ENCODE measurements at regions not wholly inside any gene's neighbourhood (a gene's known extent, or its start where the extent isn't known, plus 50 kb on each side); places are given as distances from the start of the nearest gene placed in this dataset.

DNA sequence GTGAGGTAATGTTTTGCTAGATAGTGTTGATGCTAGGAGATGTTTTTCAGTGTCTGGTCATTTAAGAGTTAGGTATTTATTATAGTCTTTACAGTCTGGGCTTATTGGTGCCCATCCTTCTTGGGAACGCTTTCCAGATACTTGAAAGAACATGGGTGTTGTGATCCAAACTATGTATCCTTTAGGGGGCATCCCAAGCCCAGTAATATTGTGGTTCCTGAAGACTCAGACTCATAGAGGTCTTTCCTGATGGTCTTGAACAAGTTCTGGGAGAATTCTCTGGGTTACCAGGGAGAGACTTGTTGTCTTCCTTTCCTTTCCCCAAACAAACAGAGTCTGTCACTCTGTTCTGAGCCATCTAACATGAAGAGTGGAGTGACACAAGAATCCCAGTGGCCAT is 99.7 kb upstream of the LRRC3B start:
- no peaks in the 10 kb centered on the region for H3K36me3 ChIP-seq (ENCODE audit: control insufficient read depth in 2 of 2, extremely low read depth in 1 of 2, insufficient read depth in 2 of 2, low read length in 2 of 2)

DNA sequence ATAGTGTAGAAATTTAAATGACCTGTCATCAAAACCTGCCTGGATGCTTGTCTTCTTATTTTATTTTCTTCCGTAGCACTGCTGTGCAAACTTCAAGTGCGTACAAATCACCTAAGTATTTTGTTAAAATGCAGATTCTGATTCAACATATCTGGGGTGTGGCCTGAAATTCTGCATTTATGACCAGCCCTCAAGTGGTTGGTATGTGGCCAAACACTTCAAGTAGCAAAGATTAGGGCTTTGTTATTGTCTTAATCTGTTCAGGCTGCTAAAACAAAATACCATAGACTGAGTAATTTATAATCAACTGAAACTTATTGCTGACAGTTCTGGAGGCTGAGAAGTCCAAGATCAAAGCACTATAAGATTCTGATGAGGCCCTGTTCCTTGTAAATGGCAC is 97.6 kb upstream of the LRRC3B start:
- Histone ChIP-seq H3K36me3 (ENCODE audit: control insufficient read depth in 2 of 2, extremely low read depth in 1 of 2, insufficient read depth in 2 of 2, low read length in 2 of 2) (no peaks in the 10 kb centered on the region), H3K4me1 (ENCODE audit: control insufficient read depth, extremely low read depth, insufficient read depth, low read length) (no peaks in the 10 kb centered on the region), H3K79me2 (ENCODE audit: control insufficient read depth, insufficient read depth, low read length) (no peaks in the 10 kb centered on the region), H3K27ac (ENCODE audit: control insufficient read depth, insufficient read depth, low read length) (no peak overlapping the region), H3K9ac (ENCODE audit: control insufficient read depth, extremely low read depth, insufficient read depth, low read length) (no peak overlapping the region), H3K9me3 (ENCODE audit: control insufficient read depth, low read depth, low read length) (no peaks in the 10 kb centered on the region), H3K27me3 (ENCODE audit: control insufficient read depth, extremely low read depth, insufficient read depth, low read length) (no peaks in the 10 kb centered on the region), H3K9me1 (ENCODE audit: control insufficient read depth, extremely low read depth, insufficient read depth, low read length) (no peaks in the 10 kb centered on the region), H3K4me2 (ENCODE audit: control insufficient read depth, extremely low read depth, insufficient read depth, low read depth, low read length) (no peak overlapping the region), H2AFZ (ENCODE audit: control insufficient read depth, low read length) (no peak overlapping the region), H3K4me3 (ENCODE audit: control insufficient read depth in 2 of 3, extremely low read depth in 1 of 3, insufficient read depth in 2 of 3, low read depth in 1 of 3, low read length in 3 of 3) (no peak overlapping the region), H4K20me1 (ENCODE audit: control insufficient read depth, extremely low read depth, insufficient read depth, low read length) (no peaks in the 10 kb centered on the region)
- no peak for TF ChIP-seq EZH2 (IDR thresholded peaks at IDR 0.05; ENCODE audit: low read length)
- TF ChIP-seq, protein P1, sequence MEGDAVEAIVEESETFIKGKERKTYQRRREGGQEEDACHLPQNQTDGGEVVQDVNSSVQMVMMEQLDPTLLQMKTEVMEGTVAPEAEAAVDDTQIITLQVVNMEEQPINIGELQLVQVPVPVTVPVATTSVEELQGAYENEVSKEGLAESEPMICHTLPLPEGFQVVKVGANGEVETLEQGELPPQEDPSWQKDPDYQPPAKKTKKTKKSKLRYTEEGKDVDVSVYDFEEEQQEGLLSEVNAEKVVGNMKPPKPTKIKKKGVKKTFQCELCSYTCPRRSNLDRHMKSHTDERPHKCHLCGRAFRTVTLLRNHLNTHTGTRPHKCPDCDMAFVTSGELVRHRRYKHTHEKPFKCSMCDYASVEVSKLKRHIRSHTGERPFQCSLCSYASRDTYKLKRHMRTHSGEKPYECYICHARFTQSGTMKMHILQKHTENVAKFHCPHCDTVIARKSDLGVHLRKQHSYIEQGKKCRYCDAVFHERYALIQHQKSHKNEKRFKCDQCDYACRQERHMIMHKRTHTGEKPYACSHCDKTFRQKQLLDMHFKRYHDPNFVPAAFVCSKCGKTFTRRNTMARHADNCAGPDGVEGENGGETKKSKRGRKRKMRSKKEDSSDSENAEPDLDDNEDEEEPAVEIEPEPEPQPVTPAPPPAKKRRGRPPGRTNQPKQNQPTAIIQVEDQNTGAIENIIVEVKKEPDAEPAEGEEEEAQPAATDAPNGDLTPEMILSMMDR (optimal IDR thresholded peaks at IDR 0.05 in 1 of 3, IDR thresholded peaks at IDR 0.05 in 1 of 3, conservative IDR thresholded peaks at IDR 0.05 in 1 of 3; ENCODE audit: extremely low read depth in 1 of 3, insufficient read depth in 2 of 3, low read length in 3 of 3): no peak
- FAIRE-seq: no peak
- dilution Hi-C loops (cut with MboI; ENCODE audit: extremely low pct_ligation_motif_present, low sequenced_read_pairs): no loop called here
- DNase-seq (ENCODE audit: low read depth, low spot score): no peak

More for the DNA sequence above, 99.7 kb upstream of the LRRC3B start:
- H3K79me2 ChIP-seq (ENCODE audit: control insufficient read depth, insufficient read depth, low read length): no peaks in the 10 kb centered on the region
- H3K9me3 ChIP-seq (ENCODE audit: control insufficient read depth, low read depth, low read length): no peaks in the 10 kb centered on the region
- H3K4me3 ChIP-seq (ENCODE audit: control insufficient read depth in 2 of 3, extremely low read depth in 1 of 3, insufficient read depth in 2 of 3, low read depth in 1 of 3, low read length in 3 of 3): no peak overlapping the region
- no peaks in the 10 kb centered on the region for H3K4me1 ChIP-seq (ENCODE audit: control insufficient read depth, extremely low read depth, insufficient read depth, low read length)
- H3K4me2 ChIP-seq (ENCODE audit: control insufficient read depth, extremely low read depth, insufficient read depth, low read depth, low read length): no peak overlapping the region
- TF ChIP-seq EZH2 (IDR thresholded peaks at IDR 0.05; ENCODE audit: low read length): no peak
- TF ChIP-seq, protein P1 (optimal IDR thresholded peaks at IDR 0.05 in 1 of 3, IDR thresholded peaks at IDR 0.05 in 1 of 3, conservative IDR thresholded peaks at IDR 0.05 in 1 of 3; ENCODE audit: extremely low read depth in 1 of 3, insufficient read depth in 2 of 3, low read length in 3 of 3): no peak
- no peaks in the 10 kb centered on the region for H3K27me3 ChIP-seq (ENCODE audit: control insufficient read depth, extremely low read depth, insufficient read depth, low read length)
- H3K9ac ChIP-seq (ENCODE audit: control insufficient read depth, extremely low read depth, insufficient read depth, low read length): no peak overlapping the region
- H3K9me1 ChIP-seq (ENCODE audit: control insufficient read depth, extremely low read depth, insufficient read depth, low read length): no peaks in the 10 kb centered on the region
- FAIRE-seq (no peak), DNase-seq (ENCODE audit: low read depth, low spot score) (no peak)
- H3K27ac ChIP-seq (ENCODE audit: control insufficient read depth, insufficient read depth, low read length): no peak overlapping the region
- no peak overlapping the region for H2AFZ ChIP-seq (ENCODE audit: control insufficient read depth, low read length)
- dilution Hi-C loops (cut with MboI; ENCODE audit: extremely low pct_ligation_motif_present, low sequenced_read_pairs): no loop called here
- H4K20me1 ChIP-seq (ENCODE audit: control insufficient read depth, extremely low read depth, insufficient read depth, low read length): no peaks in the 10 kb centered on the region

Data from keratinocyte (primary cell).